VCaP (cell line): ENCODE measurements at regions not wholly inside any gene's neighbourhood (a gene's known extent, or its start where the extent isn't known, plus 50 kb on each side); places are given as distances from the start of the nearest gene placed in this dataset.

ENCODE experiments used
- H3K27ac ChIP-seq: fragments of 450-650 bp; 2 replicates; pipeline ENCODE4 v1.5.1; 2017
- TF ChIP-seq, protein P1 (sequence below): fragments of 450-650 bp; conservative IDR thresholded peaks from 2 replicates; pipeline ENCODE4 v1.5.1; 2017; ENCODE audit warnings: mild to moderate bottlenecking, moderate library complexity

DNA sequence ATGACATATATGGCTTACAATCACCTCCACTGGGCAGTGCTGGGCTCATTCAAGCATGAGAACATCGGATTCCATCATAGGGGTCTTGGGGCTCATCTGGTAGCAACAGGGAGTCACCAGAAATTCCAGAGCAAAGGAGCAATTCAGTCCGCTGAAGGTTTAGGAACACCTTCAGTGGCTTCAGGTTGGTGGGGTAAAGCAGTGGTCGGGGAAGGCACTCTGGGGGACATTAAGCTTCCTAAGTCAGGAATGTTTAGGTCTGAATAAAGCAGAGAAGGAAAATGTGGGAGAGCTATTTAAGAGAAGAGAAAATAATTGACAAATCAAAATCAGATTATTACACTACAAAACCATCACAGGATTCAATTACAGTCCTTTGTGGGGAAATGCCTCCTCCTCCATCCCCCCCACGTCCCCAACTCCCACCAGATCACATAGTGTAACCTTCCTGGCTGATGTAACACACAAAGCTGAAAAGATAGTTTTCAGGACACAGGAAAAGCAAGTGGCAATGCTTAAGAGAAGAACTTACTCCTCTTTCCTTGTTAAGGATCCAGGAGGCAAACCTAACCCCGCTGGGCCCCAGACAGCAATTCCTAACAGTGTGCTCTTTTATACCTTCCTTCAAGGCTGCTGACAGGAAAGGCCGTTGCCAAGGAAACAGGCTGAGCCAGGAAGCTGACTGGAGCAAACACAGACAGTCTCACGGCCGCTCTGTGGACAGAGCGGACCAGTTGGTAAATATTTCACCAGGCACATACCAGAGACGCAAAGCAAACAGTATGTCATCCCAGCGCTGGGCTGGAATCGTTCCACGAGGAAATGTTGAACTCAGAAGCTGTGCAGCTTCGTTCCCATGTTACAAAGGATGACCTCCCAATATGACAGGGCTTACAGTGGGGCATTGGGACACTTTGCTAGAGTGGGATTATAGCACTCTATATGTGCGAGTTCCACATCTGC, 57.5 kb upstream of the LMCD1 start:
- H3K27ac ChIP-seq: peak overlapping the region; percentile 99
- TF ChIP-seq, protein P1, sequence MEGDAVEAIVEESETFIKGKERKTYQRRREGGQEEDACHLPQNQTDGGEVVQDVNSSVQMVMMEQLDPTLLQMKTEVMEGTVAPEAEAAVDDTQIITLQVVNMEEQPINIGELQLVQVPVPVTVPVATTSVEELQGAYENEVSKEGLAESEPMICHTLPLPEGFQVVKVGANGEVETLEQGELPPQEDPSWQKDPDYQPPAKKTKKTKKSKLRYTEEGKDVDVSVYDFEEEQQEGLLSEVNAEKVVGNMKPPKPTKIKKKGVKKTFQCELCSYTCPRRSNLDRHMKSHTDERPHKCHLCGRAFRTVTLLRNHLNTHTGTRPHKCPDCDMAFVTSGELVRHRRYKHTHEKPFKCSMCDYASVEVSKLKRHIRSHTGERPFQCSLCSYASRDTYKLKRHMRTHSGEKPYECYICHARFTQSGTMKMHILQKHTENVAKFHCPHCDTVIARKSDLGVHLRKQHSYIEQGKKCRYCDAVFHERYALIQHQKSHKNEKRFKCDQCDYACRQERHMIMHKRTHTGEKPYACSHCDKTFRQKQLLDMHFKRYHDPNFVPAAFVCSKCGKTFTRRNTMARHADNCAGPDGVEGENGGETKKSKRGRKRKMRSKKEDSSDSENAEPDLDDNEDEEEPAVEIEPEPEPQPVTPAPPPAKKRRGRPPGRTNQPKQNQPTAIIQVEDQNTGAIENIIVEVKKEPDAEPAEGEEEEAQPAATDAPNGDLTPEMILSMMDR: no peak

DNA sequence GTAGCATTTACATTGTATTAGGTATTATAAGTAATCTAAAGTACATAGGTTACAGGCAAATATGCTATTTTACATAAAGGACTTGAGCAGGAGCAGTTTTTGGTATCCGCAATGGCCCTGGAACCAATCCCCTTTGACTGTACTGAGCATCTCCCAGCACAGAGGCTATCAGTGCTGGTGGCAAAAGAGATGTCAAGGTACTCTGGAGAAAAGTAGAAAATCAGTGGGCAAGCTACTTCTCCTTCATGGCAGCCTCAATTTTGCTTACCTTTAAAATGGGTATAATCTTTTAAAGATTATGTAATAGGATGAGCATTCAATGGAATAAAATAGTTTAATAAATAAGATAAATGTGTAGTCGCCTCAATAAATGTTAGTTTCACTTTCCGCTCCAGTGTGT, 56.7 kb upstream of the LMCD1 start:
- TF ChIP-seq, protein P1: no peak
- H3K27ac ChIP-seq: peak overlapping the region; percentile 99

DNA sequence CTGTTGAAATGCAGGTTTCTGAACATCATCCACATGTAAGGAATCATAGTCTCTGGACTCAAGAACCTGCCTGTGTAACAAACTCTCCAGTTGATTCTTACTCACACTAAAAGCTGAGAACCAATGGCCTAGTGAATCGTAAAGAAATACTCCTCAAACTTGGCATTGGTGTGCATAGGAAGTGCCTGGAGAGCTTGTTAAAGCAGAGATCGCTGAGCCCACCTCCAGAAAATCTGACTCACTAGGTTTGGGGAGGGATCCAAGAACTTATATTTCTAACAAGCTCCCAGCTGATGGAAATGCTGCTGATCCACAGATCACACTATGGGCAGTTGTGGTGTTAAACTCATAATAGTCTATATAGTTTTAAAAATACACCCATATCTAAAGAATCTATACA, 55.8 kb upstream of the LMCD1 start:
- peak overlapping the region; percentile 99 for H3K27ac ChIP-seq
- TF ChIP-seq, protein P1: no peak

DNA sequence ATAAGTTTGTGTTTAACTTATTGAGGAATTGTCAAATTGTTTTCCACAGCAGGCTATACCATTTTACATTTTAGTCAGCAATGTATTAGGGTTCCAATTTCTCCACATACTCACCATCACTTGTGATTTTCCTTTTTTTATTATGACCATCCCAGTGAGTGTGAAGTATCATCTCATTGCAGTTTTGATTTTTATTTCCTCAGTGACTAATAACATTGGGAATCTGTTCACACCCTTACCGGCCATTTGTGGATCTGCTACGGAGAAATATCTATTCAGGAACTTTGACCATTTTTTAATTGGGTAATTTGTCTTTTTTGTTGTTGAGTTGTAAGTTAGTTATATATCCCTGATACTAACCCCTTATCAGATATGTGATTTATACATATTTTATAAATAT, 54.8 kb upstream of the LMCD1 start:
- TF ChIP-seq, protein P1: no peak
- H3K27ac ChIP-seq: peak overlapping the region; percentile 99; the same call in 1 of the 2 replicates

DNA sequence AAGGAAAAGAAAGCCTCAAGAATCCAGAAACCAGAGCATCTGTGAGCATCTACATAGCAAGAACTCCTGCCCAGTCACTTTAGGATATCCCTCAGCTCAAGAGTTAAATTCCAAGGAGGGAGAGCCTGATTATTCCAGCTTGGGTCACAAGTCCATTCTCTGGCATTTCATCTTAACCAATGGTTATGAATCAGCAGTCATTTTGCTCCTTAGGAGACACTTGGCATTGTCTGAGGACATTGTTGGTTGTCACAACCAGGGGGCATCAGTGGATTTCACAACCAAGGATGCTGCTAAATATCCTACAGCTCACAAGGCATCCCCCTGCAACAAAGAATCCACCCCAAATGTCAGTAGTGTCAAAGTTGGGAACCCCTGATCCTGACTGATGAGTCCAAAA, 51.0 kb upstream of the LMCD1 start:
- TF ChIP-seq, protein P1: no peak
- H3K27ac ChIP-seq: no peak overlapping the region; the same call in 1 of the 2 replicates

DNA sequence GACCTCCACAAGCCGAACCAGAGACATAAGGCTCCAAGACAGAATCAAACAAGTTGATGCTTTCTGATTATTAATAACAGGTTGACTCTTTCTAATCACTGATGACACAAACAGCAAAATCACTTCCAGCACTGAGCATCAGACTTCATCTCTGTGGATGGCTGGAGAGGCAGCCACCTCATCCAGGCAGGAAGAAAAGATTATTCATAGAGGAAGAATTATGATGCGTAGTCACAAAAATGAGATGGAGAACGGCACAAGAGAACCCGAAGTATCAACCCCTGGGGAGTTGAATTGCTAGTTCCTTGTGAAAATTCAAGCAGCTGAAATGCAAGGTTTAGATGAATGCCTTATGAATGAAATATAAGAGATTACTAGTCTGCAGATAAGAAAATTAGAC, 49.9 kb upstream of the LMCD1 start:
- peak overlapping the region; percentile 23 for H3K27ac ChIP-seq
- TF ChIP-seq, protein P1: no peak
